Glomerular visceral epithelial cell (primary cell): ENCODE measurements at regions not wholly inside any gene's neighbourhood (a gene's known extent, or its start where the extent isn't known, plus 50 kb on each side); places are given as distances from the start of the nearest gene placed in this dataset.
"Not testable (repeated sequence)": the region's sequence is repeated elsewhere in the genome, so short reads cannot be mapped to it uniquely, and the experiment has no call there.

ENCODE experiments used
- DNase-seq: peaks from one replicate; pipeline ENCODE4 v3.0.0-alpha.2; 2016; ENCODE audit errors: extremely low spot score

- no peak for DNase-seq
Observed at GRCh38 chr1:30660241-30660640, 63.1 kb downstream of the MATN1 start.

GRCh38 chr1:30659702-30660101, 63.7 kb downstream of the MATN1 start:
- DNase-seq = no peak

DNA sequence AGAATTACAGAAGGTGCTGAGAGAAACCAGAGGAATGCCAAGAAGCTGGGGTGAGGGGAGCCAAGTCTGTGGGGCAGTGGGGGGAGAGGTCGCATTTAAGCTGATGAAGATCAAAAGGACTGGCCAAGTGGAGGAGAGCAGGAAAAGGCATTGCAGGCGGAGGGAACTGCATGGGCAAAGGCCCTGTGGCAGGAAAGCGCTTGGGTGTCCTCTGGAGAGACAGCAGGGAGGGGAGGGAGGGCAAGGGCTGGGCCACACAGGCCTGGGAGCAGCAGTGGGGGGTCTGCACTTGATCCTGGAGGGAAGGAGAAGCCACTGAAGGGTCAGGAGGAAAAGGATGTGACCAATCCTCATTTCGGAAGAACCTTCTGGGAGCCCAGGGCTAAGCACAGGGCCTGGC, 65.0 kb downstream of the MATN1 start:
- not testable (repeated sequence) for DNase-seq

DNA sequence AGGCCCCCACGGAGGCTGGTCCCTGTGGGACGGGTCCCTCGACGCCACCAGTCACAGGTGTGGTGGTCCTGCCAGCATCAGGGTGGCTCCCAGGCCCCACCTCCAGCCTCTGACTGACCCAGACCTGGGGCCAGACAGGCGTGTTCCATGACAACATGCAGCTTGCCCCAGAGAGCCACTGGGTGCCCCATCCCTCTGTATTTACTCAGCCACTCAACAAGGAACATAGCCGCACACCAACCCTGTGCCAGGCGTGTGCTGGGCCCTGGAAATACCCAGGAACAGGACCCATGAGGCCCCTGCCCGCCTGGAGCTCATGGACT, 65.4 kb downstream of the MATN1 start:
- no peak for DNase-seq

GRCh38 chr1:30657131-30658013, 66.0 kb downstream of the MATN1 start:
- no peak for DNase-seq

GRCh38 chr1:30656171-30656940, 67.0 kb downstream of the MATN1 start:
- DNase-seq = no peak

DNA sequence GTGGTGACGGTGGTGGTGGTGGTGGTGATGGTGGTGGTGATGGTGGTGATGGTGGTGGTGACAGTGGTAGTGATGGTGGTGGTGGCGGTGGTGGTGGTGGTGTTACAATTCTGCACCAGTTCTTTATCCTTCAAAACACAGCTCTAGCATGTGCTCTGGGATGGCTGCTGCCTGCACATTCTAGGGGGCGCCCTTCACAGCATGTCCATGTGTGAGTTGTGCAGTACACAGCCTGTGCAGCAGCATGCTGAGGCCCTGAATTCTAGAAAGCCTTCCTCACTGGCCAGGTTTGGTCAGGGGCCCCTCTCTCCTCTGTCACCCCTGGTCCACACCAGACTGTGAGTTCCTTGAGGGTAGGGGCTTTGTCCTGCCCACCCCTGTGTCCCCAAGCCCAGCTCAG, 67.7 kb downstream of the MATN1 start:
- DNase-seq = no peak

- DNase-seq = no peak
Observed at GRCh38 chr1:30654188-30654587, 69.2 kb downstream of the MATN1 start.

DNA sequence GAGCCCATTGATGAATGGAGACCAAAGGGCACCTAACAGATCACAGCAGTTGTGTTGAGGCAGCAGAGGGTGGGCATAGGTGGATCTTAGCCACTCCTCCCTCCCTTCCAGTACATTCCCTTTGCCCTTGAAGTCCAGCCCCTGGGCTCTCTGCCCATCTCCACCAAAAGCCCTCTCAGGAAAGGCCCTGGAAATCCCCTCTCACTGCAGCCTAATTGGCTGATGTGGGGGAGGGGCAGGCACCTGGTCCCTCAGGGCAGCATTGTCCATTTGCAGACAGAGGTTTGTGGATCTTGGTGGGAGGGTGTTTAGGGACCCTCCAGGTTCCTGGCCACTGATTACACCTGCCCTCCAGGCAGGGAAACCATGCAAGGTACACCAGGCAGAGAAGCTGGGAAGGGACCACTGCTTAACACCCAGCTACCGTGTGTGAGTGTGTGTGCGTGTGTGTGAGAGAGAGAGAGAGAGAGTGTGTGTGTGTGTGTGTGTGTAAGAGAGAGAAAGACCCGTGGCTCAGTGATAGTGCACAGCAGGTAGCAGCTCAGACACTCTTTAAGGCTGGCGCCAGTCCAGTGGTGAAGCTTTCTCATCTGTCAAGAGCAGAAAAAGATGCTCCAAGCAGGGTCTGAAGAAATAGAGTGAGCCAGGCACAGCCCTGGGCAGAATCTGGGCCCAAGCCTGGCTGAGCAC, 71.1 kb downstream of the MATN1 start:
- DNase-seq = peak; percentile 20

DNA sequence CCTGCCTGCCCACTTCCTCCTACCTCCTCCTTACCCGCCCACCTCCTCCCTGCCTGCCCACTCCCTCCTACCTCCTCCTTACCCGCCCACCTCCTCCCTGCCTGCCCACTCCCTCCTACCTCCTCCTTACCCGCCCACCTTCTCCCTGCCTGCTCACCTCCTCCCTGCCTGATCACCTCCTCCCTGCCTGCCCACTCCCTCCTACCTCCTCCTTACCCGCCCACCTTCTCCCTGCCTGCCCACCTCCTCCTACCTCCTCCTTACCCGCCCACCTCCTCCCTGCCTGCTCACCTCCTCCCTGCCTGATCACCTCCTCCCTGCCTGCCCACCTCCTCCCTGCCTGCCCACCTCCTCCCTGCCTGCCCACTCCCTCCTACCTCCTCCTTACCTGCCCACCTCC, 72.0 kb downstream of the MATN1 start:
- DNase-seq = not testable (repeated sequence)

GRCh38 chr1:30650968-30651320, 72.4 kb downstream of the MATN1 start:
- DNase-seq = no peak

GRCh38 chr1:30650038-30650967, 73.1 kb downstream of the MATN1 start:
- no peak for DNase-seq

GRCh38 chr1:30649321-30649991, 73.9 kb downstream of the MATN1 start:
- no peak for DNase-seq

DNA sequence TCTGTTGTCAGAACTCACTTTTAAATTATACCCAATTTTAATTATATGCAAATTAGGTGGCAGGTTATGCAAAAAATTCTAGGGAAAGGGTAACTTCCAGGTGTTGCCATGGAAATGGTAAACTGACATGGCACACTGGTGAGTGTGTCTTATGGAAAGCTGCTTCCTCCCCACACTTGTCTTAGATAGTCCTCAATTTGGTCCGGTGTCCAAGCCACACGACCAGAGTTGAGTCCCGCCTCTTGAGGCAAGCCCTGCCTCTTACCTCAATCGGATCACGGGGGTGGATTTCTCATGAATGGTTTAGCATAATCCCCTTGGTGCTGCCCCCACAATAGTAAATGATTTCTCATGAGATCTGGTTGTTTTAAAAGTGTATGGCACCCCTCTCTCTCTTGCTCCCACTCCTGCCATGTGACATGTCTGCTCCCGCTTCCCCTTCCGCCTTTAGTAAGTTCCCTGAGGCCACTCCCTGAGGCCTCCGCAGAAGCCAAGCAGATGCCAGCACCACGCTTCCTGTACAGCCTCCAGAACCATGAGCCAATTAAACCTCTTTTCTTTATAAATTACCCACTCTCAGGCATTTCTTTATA, 74.9 kb downstream of the MATN1 start:
- no peak for DNase-seq

DNA sequence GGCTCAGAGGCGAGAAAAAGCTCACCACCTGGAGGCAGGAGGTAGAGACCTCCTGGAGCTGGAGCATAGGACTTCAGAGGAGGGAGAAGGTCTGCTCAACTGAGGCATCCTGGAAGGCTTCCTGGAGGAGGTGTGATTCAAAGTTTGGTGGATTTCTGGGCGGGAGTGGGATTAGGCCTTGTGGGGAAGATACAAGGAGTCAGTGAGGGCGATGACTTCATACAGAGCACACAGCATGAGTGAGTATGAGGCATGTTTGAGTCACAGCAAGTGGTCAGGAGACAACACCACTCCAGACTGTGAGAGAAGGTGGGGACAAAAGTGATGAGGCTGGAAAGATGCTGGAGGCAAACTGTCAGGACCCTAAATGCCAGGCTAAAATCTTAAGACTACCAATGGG, 77.6 kb downstream of the MATN1 start:
- DNase-seq = peak; percentile 15

GRCh38 chr1:30642391-30643120, 80.8 kb downstream of the MATN1 start:
- no peak for DNase-seq

GRCh38 chr1:30641572-30642353, 81.6 kb downstream of the MATN1 start:
- no peak for DNase-seq

DNA sequence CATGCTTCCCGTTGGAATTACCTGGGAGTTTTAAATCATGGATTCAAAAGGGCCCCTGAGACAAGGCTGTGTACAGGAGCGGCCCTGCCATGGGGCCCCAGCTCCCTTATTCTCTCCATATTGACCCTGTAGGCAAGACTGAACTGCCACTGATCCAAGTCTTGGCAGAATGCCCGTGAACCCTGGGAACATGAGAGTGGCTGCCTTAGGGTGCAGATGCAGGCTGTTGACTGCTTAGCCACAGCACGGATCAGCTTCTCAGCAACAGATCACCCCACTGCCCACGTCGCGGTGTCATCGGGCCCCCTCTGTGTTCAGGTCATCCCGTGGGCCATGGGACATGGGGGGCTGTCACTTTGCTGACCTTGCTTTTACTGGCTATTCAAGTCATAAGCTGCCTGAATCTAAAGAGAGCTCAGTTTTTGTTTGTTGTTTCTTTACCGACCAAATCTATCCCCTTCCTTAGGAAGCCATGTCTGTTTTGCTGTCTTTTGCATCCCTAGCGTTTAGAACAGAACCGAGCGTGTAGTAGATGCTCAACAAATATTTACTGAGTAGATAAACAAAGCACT, 83.4 kb downstream of the MATN1 start:
- DNase-seq = no peak

DNA sequence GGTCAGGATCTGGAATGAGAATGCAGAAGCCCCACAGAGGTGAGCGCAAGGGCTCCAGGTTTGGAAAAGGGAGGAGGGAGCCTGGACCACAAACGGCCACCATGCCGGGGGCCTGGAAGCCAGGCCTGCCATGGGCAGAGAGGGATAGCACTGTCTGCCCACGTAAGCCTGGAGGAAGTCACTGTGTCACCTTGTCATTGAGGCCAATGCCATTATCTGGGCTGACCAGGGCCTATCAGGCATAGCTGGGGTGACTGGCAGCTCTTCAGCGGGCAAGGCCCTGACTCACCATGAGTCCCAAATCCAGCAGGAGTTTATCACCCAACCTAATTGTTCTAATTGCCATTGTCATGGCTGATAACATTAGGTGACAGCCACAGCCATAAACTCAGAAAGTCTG, 84.6 kb downstream of the MATN1 start:
- DNase-seq = no peak
